DOHH2 (cell line): ENCODE measurements at regions not wholly inside any gene's neighbourhood (a gene's known extent, or its start where the extent isn't known, plus 50 kb on each side); places are given as distances from the start of the nearest gene placed in this dataset.

Experiments used
- H3F3A ChIP-seq: fragments of 200-600 bp; sonication (generic), shearing (Covaris generic); 2 replicates; pipeline ENCODE4 v1.6.0; 2016; ENCODE audit warnings: antibody characterized with exemption, mild to moderate bottlenecking; ENCODE audit not compliant: control insufficient read depth, insufficient read depth
- H3K27ac ChIP-seq: fragments of 200-600 bp; sonication (generic); 2 replicates; pipeline ENCODE4 v1.5.1; 2014; ENCODE audit warnings: low read depth, mild to moderate bottlenecking, low read length, moderate library complexity
- H3K27me3 ChIP-seq: fragments of 200-600 bp; sonication (generic); 2 replicates; pipeline ENCODE4 v1.6.1; 2014; ENCODE audit warnings: mild to moderate bottlenecking, low read length, mixed read lengths; ENCODE audit not compliant: control insufficient read depth
- H3K36me3 ChIP-seq: fragments of 200-600 bp; sonication (generic); 2 replicates; pipeline ENCODE4 v1.6.1; 2014; ENCODE audit warnings: mild to moderate bottlenecking, low read length, moderate library complexity, mixed read lengths; ENCODE audit not compliant: control insufficient read depth
- H3K4me1 ChIP-seq: fragments of 200-600 bp; sonication (generic); 2 replicates; pipeline ENCODE4 v1.6.1; 2014; ENCODE audit warnings: mild to moderate bottlenecking, low read length, mixed read lengths; ENCODE audit not compliant: control insufficient read depth
- H3K4me2 ChIP-seq: fragments of 200-600 bp; sonication (generic); 2 replicates; pipeline ENCODE4 v1.6.0; 2014; ENCODE audit warnings: mild to moderate bottlenecking, low read length, moderate library complexity
- H3K4me3 ChIP-seq: fragments of 200-600 bp; sonication (generic); 2 replicates; pipeline ENCODE4 v1.5.1; 2014; ENCODE audit warnings: mild to moderate bottlenecking, low read length, mixed read lengths
- H3K79me2 ChIP-seq: fragments of 200-600 bp; sonication (generic); 2 replicates; pipeline ENCODE4 v1.6.1; 2014; ENCODE audit warnings: mild to moderate bottlenecking, low read length, mixed read lengths; ENCODE audit not compliant: control insufficient read depth
- H3K9me2 ChIP-seq: fragments of 200-600 bp; sonication (generic); replicated peaks from 2 replicates; pipeline ENCODE4 v1.6.1; 2014; ENCODE audit warnings: mild to moderate bottlenecking, low read length, mixed read lengths; ENCODE audit not compliant: control insufficient read depth
- H3K9me3 ChIP-seq: fragments of 200-600 bp; sonication (generic); 2 replicates; pipeline ENCODE4 v1.6.1; 2014; ENCODE audit warnings: antibody characterized with exemption, low read length, mixed read lengths; ENCODE audit not compliant: control insufficient read depth, insufficient read depth
- H4K20me1 ChIP-seq: fragments of 200-600 bp; sonication (generic); 2 replicates; pipeline ENCODE4 v1.6.0; 2014; ENCODE audit warnings: low read depth, mild to moderate bottlenecking, antibody characterized with exemption, low read length, moderate library complexity; ENCODE audit not compliant: control insufficient read depth, insufficient read depth
- CTCF ChIP-seq: fragments of 200-600 bp; sonication (generic); IDR thresholded peaks from one replicate; pipeline ENCODE4 v1.5.1; 2014; ENCODE audit warnings: antibody characterized with exemption, mild to moderate bottlenecking, low read depth, low read length; ENCODE audit not compliant: poor library complexity, severe bottlenecking
- EZH2phosphoT487 ChIP-seq: fragments of 200-600 bp; sonication (generic); IDR thresholded peaks from 2 replicates; pipeline ENCODE4 v1.6.1; 2017; ENCODE audit warnings: borderline replicate concordance, mild to moderate bottlenecking, antibody characterized with exemption, low read length, moderate library complexity, mixed read lengths

GRCh38 chr1:192913683-192914082, 104.8 kb downstream of the RGS2 start:
- no peaks in the 10 kb centered on the region for H3F3A ChIP-seq
- H3K4me1 ChIP-seq = no peaks in the 10 kb centered on the region
- no peaks in the 10 kb centered on the region for H4K20me1 ChIP-seq
- no peak overlapping the region for H3K27ac ChIP-seq
- H3K79me2 ChIP-seq = no peaks in the 10 kb centered on the region
- TF ChIP-seq EZH2phosphoT487 (no peak), CTCF (no peak)
- no peaks in the 10 kb centered on the region; the same call in 1 of the 2 replicates for H3K9me2 ChIP-seq
- no peaks in the 10 kb centered on the region for H3K36me3 ChIP-seq
- no peaks in the 10 kb centered on the region for H3K27me3 ChIP-seq
- no peak overlapping the region for H3K4me2 ChIP-seq
- no peak overlapping the region for H3K4me3 ChIP-seq
- H3K9me3 ChIP-seq = no peaks in the 10 kb centered on the region; the same call in 1 of the 2 replicates

- Histone ChIP-seq H3K4me3 (no peak overlapping the region), H3K27ac (no peak overlapping the region), H3K27me3 (no peaks in the 10 kb centered on the region), H3K36me3 (no peaks in the 10 kb centered on the region), H3K9me3 (no peaks in the 10 kb centered on the region; the same call in 1 of the 2 replicates), H3F3A (no peaks in the 10 kb centered on the region), H3K4me2 (no peak overlapping the region), H3K4me1 (no peaks in the 10 kb centered on the region), H3K79me2 (no peaks in the 10 kb centered on the region), H3K9me2 (no peaks in the 10 kb centered on the region; the same call in 1 of the 2 replicates), H4K20me1 (no peaks in the 10 kb centered on the region)
- TF ChIP-seq EZH2phosphoT487 (no peak), CTCF (no peak)
Observed at GRCh38 chr1:192914092-192914491, 105.3 kb downstream of the RGS2 start.

- Histone ChIP-seq H3K9me2 (no peaks in the 10 kb centered on the region; the same call in 1 of the 2 replicates), H3K4me1 (no peaks in the 10 kb centered on the region), H3K79me2 (no peaks in the 10 kb centered on the region), H3K27ac (no peak overlapping the region), H3K4me3 (no peak overlapping the region), H4K20me1 (no peaks in the 10 kb centered on the region), H3K27me3 (no peaks in the 10 kb centered on the region), H3K4me2 (no peak overlapping the region), H3K36me3 (no peaks in the 10 kb centered on the region), H3F3A (no peaks in the 10 kb centered on the region), H3K9me3 (no peaks in the 10 kb centered on the region; the same call in 1 of the 2 replicates)
- TF ChIP-seq EZH2phosphoT487 (no peak), CTCF (no peak)
Observed at GRCh38 chr1:192914696-192915095, 105.9 kb downstream of the RGS2 start.
